Activated T-helper 17 cell treated with anti-CD3 and anti-CD28 coated beads, Interleukin-2, amount 50 U/mL, for 72 hours (primary cell): ENCODE measurements at regions not wholly inside any gene's neighbourhood (a gene's known extent, or its start where the extent isn't known, plus 50 kb on each side); places are given as distances from the start of the nearest gene placed in this dataset.
A peak's percentile ranks its signal among the peaks of the same experiment; 100 is the strongest.
"Not testable (repeated sequence)": the region's sequence is repeated elsewhere in the genome, so short reads cannot be mapped to it uniquely, and the experiment has no call there.

Source experiments
- ATAC-seq: fragments of 150-1000 bp; cut with Tn5 transposase; replicated peaks from 2 replicates; pipeline ENCODE4 v1.10.0; 2021; ENCODE audit warnings: mild to moderate bottlenecking, moderate library complexity
- H3K27ac Mint-ChIP-seq: one replicate; pipeline ENCODE4 v1.8.0; 2022; ENCODE audit warnings: mixed read lengths
- H3K27me3 Mint-ChIP-seq: one replicate; pipeline ENCODE4 v1.8.0; 2022; ENCODE audit warnings: mixed read lengths
- H3K36me3 Mint-ChIP-seq: one replicate; pipeline ENCODE4 v1.8.0; 2022; ENCODE audit warnings: low read depth, mild to moderate bottlenecking, mixed read lengths
- H3K4me1 Mint-ChIP-seq: one replicate; pipeline ENCODE4 v1.8.0; 2022; ENCODE audit warnings: mixed read lengths
- H3K4me3 Mint-ChIP-seq: one replicate; pipeline ENCODE4 v1.8.0; 2022; ENCODE audit warnings: mild to moderate bottlenecking, mixed read lengths
- H3K9me3 Mint-ChIP-seq: one replicate; pipeline ENCODE4 v1.8.0; 2022; ENCODE audit warnings: mixed read lengths

GRCh38 chr1:232704256-232704655, 74.3 kb upstream of the SIPA1L2 start:
- Mint-ChIP-seq H3K4me3 (no peak overlapping the region), H3K27ac (no peak overlapping the region), H3K9me3 (no peaks in the 10 kb centered on the region), H3K36me3 (no peaks in the 10 kb centered on the region), H3K4me1 (peaks cover 5% of the 10 kb centered on the region), H3K27me3 (peaks cover 12% of the 10 kb centered on the region)
- no peak for ATAC-seq

GRCh38 chr1:232704694-232705680, 75.1 kb upstream of the SIPA1L2 start:
- peak; percentile 61 for ATAC-seq
- H3K36me3 Mint-ChIP-seq, result no peaks in the 10 kb centered on the region
- no peak overlapping the region for H3K27ac Mint-ChIP-seq
- H3K4me1 Mint-ChIP-seq, result peaks cover 5% of the 10 kb centered on the region
- no peak overlapping the region for H3K4me3 Mint-ChIP-seq
- no peaks in the 10 kb centered on the region for H3K9me3 Mint-ChIP-seq
- peaks cover 12% of the 10 kb centered on the region for H3K27me3 Mint-ChIP-seq

DNA sequence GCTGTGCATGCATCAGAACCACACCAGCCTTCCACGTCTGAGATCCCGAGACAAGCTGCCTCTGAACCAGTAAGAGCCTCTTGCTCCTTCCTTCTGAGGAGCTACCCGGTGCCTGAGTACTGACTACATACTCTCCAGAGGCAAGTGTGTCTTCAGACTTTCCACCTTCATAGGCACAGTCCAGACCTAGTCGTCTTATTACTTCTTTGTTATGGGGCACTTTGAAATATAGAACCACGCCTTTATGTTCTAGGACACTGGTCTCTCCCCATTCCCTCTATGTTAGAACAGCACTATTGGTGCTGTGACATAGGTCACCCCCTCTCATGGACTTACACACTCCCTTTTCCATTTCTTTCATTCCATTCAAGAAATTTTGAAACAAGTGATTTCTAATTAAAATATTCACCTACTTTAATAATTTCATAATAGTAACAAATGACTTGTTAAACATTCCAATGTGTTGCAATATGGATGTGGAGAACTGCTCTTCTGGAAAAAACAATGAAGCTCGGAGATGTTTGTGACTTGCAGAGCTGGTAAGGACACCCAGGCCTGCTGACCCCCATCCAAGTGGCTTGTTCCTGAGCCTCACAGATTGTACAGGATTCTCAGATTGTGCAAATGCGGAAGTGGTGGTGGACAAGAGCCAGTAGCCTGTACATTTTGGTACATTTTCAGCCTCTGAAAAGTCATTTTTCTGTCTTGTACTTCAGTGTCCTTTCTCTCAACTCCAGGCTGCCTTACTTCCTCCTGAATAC, 76.1 kb upstream of the SIPA1L2 start:
- no peaks in the 10 kb centered on the region for H3K36me3 Mint-ChIP-seq
- H3K4me1 Mint-ChIP-seq, result peaks cover 5% of the 10 kb centered on the region
- H3K27ac Mint-ChIP-seq, result no peak overlapping the region
- no peak overlapping the region for H3K4me3 Mint-ChIP-seq
- no peak for ATAC-seq
- no peaks in the 10 kb centered on the region for H3K9me3 Mint-ChIP-seq
- peaks cover 15% of the 10 kb centered on the region for H3K27me3 Mint-ChIP-seq

GRCh38 chr1:232707142-232707541, 77.2 kb upstream of the SIPA1L2 start:
- no peak overlapping the region for H3K4me3 Mint-ChIP-seq
- no peaks in the 10 kb centered on the region for H3K36me3 Mint-ChIP-seq
- no peak for ATAC-seq
- no peak overlapping the region for H3K27ac Mint-ChIP-seq
- H3K9me3 Mint-ChIP-seq, result no peaks in the 10 kb centered on the region
- peaks cover 18% of the 10 kb centered on the region for H3K27me3 Mint-ChIP-seq
- H3K4me1 Mint-ChIP-seq, result peaks cover 5% of the 10 kb centered on the region

DNA sequence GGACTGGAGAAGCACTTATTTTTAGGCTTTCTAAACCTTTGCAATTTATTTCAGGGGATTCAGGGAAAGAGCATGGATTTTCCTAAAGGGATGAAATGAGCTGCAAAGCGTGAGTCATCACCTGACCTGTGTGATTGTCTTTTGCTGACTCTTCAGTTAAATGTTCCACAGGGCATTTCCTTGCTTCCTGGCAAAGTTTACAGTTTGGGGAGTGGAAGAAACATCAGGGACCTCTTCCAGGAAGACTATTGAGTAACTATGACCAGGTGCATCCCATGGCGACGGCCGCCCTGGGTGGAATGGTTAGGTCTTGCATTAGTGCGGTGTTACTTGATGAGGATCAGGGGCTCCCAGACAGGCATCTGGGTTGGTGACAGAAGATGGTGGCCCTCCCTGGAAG, 79.5 kb upstream of the SIPA1L2 start:
- Mint-ChIP-seq H3K9me3 (no peaks in the 10 kb centered on the region), H3K4me3 (no peak overlapping the region), H3K36me3 (no peaks in the 10 kb centered on the region), H3K4me1 (peaks cover 5% of the 10 kb centered on the region), H3K27me3 (peaks cover 10% of the 10 kb centered on the region), H3K27ac (no peak overlapping the region)
- ATAC-seq, result no peak

GRCh38 chr1:232711996-232712395, 82.1 kb upstream of the SIPA1L2 start:
- no peaks in the 10 kb centered on the region for H3K36me3 Mint-ChIP-seq
- no peak overlapping the region for H3K27ac Mint-ChIP-seq
- H3K4me1 Mint-ChIP-seq, result no peaks in the 10 kb centered on the region
- ATAC-seq, result no peak
- H3K27me3 Mint-ChIP-seq, result peaks cover 6% of the 10 kb centered on the region
- H3K9me3 Mint-ChIP-seq, result no peaks in the 10 kb centered on the region
- no peak overlapping the region for H3K4me3 Mint-ChIP-seq

GRCh38 chr1:232713785-232714184, 83.9 kb upstream of the SIPA1L2 start:
- H3K4me3 Mint-ChIP-seq, result no peak overlapping the region
- ATAC-seq, result no peak
- peaks cover 6% of the 10 kb centered on the region for H3K27me3 Mint-ChIP-seq
- no peaks in the 10 kb centered on the region for H3K4me1 Mint-ChIP-seq
- no peak overlapping the region for H3K27ac Mint-ChIP-seq
- H3K36me3 Mint-ChIP-seq, result no peaks in the 10 kb centered on the region
- H3K9me3 Mint-ChIP-seq, result no peaks in the 10 kb centered on the region

- ATAC-seq, result no peak
- no peak overlapping the region for H3K4me3 Mint-ChIP-seq
- H3K36me3 Mint-ChIP-seq, result no peaks in the 10 kb centered on the region
- peaks cover 8% of the 10 kb centered on the region for H3K27me3 Mint-ChIP-seq
- H3K9me3 Mint-ChIP-seq, result peaks cover under 1% of the 10 kb centered on the region
- no peaks in the 10 kb centered on the region for H3K4me1 Mint-ChIP-seq
- no peak overlapping the region for H3K27ac Mint-ChIP-seq
Measured at GRCh38 chr1:232715154-232715553, 85.2 kb upstream of the SIPA1L2 start.

GRCh38 chr1:232717911-232718310, 87.3 kb upstream of the MAP10 start:
- H3K4me1 Mint-ChIP-seq, H3K36me3 Mint-ChIP-seq, H3K27ac Mint-ChIP-seq, ATAC-seq, H3K4me3 Mint-ChIP-seq, H3K9me3 Mint-ChIP-seq: not testable (repeated sequence)
- peaks cover 14% of the 10 kb centered on the region for H3K27me3 Mint-ChIP-seq

DNA sequence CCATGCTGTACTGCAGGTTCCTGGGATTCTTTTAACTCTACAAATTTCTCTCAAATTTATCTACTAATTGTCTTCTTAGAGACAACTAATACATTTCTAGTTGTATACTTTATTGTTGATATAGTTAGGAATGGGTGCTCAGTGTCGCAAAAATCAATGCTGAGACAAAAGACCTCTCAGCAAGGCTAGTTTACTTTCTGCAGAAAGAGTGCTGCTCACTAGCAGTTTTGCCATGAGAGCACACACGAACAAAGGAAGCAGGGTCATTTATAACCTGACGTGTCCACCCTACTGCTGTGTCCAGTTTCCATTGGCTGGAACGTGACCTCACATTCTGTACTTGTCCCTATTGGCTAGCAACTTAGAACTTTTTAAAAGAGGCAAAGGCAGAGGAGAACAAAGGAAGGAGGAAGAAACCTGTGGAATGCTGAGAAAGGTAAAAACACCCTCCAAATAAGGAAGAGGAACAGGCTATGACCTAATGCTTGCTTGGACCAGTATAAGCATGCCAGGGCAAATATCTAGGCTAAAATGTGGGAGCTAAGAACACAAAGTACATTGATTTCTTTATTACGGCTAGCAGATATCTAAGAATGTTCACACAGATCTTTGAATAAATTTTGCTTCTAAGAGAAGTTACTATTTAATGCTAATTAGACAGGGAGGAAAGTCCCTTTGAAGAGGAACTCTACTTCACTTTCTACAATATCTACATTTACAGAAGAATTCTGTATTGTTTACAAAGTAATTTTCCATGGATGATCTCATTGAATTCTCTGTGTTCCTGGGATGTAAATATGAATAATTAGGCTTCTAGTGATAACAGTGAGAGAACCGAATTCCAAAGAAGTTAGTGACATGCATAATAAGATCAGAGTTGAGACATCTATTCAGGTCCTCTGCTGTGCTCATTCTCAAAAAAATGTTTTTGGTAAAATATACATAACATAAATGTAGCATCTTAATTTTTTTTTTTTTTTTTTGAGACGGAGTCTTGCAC, 86.0 kb upstream of the MAP10 start:
- H3K4me1 Mint-ChIP-seq, result no peaks in the 10 kb centered on the region
- H3K36me3 Mint-ChIP-seq, result no peaks in the 10 kb centered on the region
- peaks cover 17% of the 10 kb centered on the region for H3K27me3 Mint-ChIP-seq
- H3K4me3 Mint-ChIP-seq, result no peak overlapping the region
- peaks cover 3% of the 10 kb centered on the region for H3K9me3 Mint-ChIP-seq
- H3K27ac Mint-ChIP-seq, result no peak overlapping the region
- no peak for ATAC-seq

DNA sequence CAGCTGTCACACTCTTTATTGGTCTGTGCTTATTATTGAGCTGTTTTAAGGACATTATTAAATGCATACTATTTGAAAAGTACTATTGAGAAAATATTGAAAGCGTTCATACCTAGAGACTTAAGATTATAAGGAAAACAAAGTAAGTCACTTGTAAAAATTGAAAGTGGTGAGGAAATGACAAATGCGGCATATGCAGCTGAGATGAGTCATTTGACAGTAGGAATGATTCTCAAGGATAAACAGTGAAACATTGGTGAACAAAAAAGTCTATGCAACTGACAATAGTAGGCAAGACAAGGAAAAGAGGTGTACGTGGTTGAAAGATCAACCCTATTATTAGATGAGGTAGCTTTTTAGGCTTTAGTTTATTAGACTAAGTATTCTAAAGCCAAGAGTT, 82.6 kb upstream of the MAP10 start:
- Mint-ChIP-seq H3K27ac (no peak overlapping the region), H3K9me3 (peaks cover 3% of the 10 kb centered on the region), H3K27me3 (peaks cover 17% of the 10 kb centered on the region), H3K4me3 (no peak overlapping the region), H3K36me3 (no peaks in the 10 kb centered on the region), H3K4me1 (no peaks in the 10 kb centered on the region)
- no peak for ATAC-seq

GRCh38 chr1:232725305-232726047, 79.7 kb upstream of the MAP10 start:
- ATAC-seq, result no peak
- Mint-ChIP-seq H3K27me3 (peaks cover 19% of the 10 kb centered on the region), H3K4me1 (no peaks in the 10 kb centered on the region), H3K4me3 (no peak overlapping the region), H3K27ac (no peak overlapping the region), H3K9me3 (no peaks in the 10 kb centered on the region), H3K36me3 (no peaks in the 10 kb centered on the region)

DNA sequence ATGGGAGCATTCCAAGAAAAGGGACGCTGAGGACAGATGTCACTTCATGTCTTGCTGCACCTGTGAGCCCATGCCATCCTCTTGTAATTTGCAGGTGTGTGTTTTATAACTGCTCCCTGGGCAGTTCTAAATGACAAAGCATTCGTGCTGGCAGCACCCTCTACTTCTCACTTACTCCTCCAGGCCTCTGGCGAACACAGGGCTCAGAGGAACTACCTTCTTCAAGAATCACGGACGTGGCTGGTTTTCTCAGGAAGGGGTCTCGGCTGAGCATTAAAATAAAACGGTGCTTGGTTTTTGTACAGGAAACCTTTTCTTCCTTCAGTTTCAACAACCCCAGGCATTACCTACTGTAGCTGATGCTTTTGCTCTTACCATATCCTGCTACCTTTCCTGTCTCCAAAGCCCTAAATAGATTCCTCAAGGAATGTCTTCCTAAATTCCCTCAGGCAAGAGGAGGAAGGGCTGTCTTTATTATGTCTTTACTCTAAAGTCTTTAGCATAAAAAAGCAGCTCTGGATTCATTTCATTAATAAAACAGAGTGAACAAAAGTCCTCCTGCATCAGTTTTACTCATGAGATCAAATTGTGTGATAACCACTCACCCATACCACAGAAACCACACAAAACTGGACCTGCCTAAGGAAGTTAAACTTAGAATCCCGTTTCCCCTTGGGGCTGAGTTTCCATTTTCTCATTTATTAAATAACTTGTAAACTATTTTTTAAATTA, 79.0 kb upstream of the MAP10 start:
- no peaks in the 10 kb centered on the region for H3K9me3 Mint-ChIP-seq
- peaks cover 13% of the 10 kb centered on the region for H3K27me3 Mint-ChIP-seq
- H3K27ac Mint-ChIP-seq, result no peak overlapping the region
- H3K36me3 Mint-ChIP-seq, result no peaks in the 10 kb centered on the region
- H3K4me1 Mint-ChIP-seq, result no peaks in the 10 kb centered on the region
- no peak overlapping the region for H3K4me3 Mint-ChIP-seq
- no peak for ATAC-seq
